PC-3 (cell line): ENCODE measurements at regions not wholly inside any gene's neighbourhood (a gene's known extent, or its start where the extent isn't known, plus 50 kb on each side); places are given as distances from the start of the nearest gene placed in this dataset.

Experiments
- EZH2 ChIP-seq: fragments of 300-600 bp; sonication (generic); IDR thresholded peaks from one replicate; pipeline ENCODE4 v1.6.1; 2017; ENCODE audit warnings: antibody characterized with exemption, mild to moderate bottlenecking, low read length; ENCODE audit not compliant: unreplicated experiment
- EZH2phosphoT487 ChIP-seq: fragments of 300-600 bp; sonication (generic); IDR thresholded peaks from 2 replicates; pipeline ENCODE4 v1.6.1; 2018; ENCODE audit warnings: mild to moderate bottlenecking, antibody characterized with exemption, low read length, borderline replicate concordance
- TF ChIP-seq, protein P1 (sequence below): fragments of 300-600 bp; sonication (generic); conservative IDR thresholded peaks from 2 replicates; pipeline ENCODE4 v1.5.1; 2017; ENCODE audit warnings: antibody characterized with exemption, low read depth, mild to moderate bottlenecking, low read length

GRCh38 chr12:131346555-131347344 is 364.1 kb upstream of the SFSWAP start:
- TF ChIP-seq, protein P1, sequence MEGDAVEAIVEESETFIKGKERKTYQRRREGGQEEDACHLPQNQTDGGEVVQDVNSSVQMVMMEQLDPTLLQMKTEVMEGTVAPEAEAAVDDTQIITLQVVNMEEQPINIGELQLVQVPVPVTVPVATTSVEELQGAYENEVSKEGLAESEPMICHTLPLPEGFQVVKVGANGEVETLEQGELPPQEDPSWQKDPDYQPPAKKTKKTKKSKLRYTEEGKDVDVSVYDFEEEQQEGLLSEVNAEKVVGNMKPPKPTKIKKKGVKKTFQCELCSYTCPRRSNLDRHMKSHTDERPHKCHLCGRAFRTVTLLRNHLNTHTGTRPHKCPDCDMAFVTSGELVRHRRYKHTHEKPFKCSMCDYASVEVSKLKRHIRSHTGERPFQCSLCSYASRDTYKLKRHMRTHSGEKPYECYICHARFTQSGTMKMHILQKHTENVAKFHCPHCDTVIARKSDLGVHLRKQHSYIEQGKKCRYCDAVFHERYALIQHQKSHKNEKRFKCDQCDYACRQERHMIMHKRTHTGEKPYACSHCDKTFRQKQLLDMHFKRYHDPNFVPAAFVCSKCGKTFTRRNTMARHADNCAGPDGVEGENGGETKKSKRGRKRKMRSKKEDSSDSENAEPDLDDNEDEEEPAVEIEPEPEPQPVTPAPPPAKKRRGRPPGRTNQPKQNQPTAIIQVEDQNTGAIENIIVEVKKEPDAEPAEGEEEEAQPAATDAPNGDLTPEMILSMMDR = no peak
- TF ChIP-seq EZH2 (no peak), EZH2phosphoT487 (no peak)
